Lung (tissue), 11 donors: ENCODE measurements at regions not wholly inside any gene's neighbourhood (a gene's known extent, or its start where the extent isn't known, plus 50 kb on each side); places are given as distances from the start of the nearest gene placed in this dataset.

Experiments used
- ATAC-seq: fragments of 200-7000 bp; cut with Tn5 transposase; one replicate; pipeline ENCODE4 v1.9.1; 2020; ENCODE audit warnings: moderate number of reproducible peaks; ENCODE audit not compliant: insufficient read depth, low FRiP score
- DNase-seq, 3 donors: peaks; one replicate each; pipeline ENCODE4 v3.0.0-alpha.2; 2013 to 2017
- H3K27ac ChIP-seq, 2 donors: one replicate each; pipeline ENCODE4 v1.5.1; 2013; ENCODE audit warnings: mild to moderate bottlenecking in 2 of 2, moderate library complexity in 2 of 2, control low read depth in 1 of 2, inconsistent platforms in 1 of 2, low read depth in 1 of 2, low read length in 1 of 2
- H3K27me3 ChIP-seq, 3 donors: one replicate each; pipeline ENCODE4 v1.5.1; 2013; ENCODE audit warnings: low read length in 2 of 3; ENCODE audit not compliant: control insufficient read depth in 3 of 3, insufficient read depth in 3 of 3
- H3K36me3 ChIP-seq, 4 donors: one replicate each; pipeline ENCODE4 v1.5.1; 2013; ENCODE audit warnings: low read length in 4 of 4, mild to moderate bottlenecking in 1 of 4, moderate library complexity in 1 of 4; ENCODE audit not compliant: control insufficient read depth in 4 of 4, insufficient read depth in 4 of 4
- H3K4me1 ChIP-seq, 5 donors: one replicate each; pipeline ENCODE4 v1.5.1; 2013; ENCODE audit warnings: low read length in 5 of 5, mild to moderate bottlenecking in 2 of 5, moderate library complexity in 1 of 5; ENCODE audit not compliant: control insufficient read depth in 5 of 5, insufficient read depth in 5 of 5
- H3K4me3 ChIP-seq: one replicate; pipeline ENCODE4 v1.5.1; 2013; ENCODE audit warnings: mild to moderate bottlenecking, control low read depth, moderate library complexity
- H3K9ac ChIP-seq, 2 donors: one replicate each; pipeline ENCODE4 v1.5.1; 2013; ENCODE audit warnings: low read length in 2 of 2, control low read depth in 1 of 2; ENCODE audit not compliant: insufficient read depth in 1 of 2
- H3K9me3 ChIP-seq, 4 donors: one replicate each; pipeline ENCODE4 v1.5.1; 2013; ENCODE audit warnings: low read length in 3 of 4, mild to moderate bottlenecking in 1 of 4, moderate library complexity in 1 of 4; ENCODE audit not compliant: control insufficient read depth in 4 of 4, insufficient read depth in 3 of 4
- WGBS, 2 donors: extraction: QIAGEN DNeasy Blood & Tissue Kit; methylation state at CpG; one replicate each; pipeline ENCODE4 v1.1.7; 2013; 5-methylcytosine and 5-hydroxymethylcytosine counted together
- TF ChIP-seq, protein P1 (sequence below): IDR thresholded peaks from 2 replicates; pipeline ENCODE4 v1.5.1; 2012; ENCODE audit warnings: mild to moderate bottlenecking; ENCODE audit errors: control extremely low read depth, extremely low read depth
- donor health status: control.
- donor health status: control.
- donor health status: Bipolar disorder and iron deficiency.
- donor health status: healthy.
- donor health status: DM: yes; HTN: yes; CAD: no.

DNA sequence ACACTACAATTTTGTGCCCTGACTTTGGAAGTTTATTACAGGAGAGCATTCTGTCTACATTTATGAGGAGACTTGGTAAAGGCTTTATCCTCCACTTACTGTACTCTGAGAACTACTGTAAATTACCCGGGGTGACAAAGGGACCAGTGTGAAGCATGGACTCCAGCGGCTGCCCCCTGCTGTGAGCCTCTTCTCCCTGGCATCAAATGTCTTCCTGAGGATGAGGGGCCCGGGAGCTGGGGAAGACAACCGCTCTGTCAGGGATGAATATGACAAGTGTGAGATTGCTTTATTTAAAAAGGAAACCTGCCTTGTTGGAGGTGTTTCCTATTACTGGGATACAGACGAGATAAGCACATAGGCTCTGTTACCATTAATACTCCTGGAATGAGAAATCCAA is 714.8 kb downstream of the CCSER2 start:
- TF ChIP-seq, protein P1, sequence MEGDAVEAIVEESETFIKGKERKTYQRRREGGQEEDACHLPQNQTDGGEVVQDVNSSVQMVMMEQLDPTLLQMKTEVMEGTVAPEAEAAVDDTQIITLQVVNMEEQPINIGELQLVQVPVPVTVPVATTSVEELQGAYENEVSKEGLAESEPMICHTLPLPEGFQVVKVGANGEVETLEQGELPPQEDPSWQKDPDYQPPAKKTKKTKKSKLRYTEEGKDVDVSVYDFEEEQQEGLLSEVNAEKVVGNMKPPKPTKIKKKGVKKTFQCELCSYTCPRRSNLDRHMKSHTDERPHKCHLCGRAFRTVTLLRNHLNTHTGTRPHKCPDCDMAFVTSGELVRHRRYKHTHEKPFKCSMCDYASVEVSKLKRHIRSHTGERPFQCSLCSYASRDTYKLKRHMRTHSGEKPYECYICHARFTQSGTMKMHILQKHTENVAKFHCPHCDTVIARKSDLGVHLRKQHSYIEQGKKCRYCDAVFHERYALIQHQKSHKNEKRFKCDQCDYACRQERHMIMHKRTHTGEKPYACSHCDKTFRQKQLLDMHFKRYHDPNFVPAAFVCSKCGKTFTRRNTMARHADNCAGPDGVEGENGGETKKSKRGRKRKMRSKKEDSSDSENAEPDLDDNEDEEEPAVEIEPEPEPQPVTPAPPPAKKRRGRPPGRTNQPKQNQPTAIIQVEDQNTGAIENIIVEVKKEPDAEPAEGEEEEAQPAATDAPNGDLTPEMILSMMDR, result no peak
- ATAC-seq, result no peak
- Histone ChIP-seq H3K27me3 (no peaks in the 10 kb centered on the region), H3K9ac (no peak overlapping the region), H3K36me3 (no peaks in the 10 kb centered on the region), H3K4me1 (no peaks in the 10 kb centered on the region), H3K9me3 (peaks cover 0 to 5% (median 2%) of the 10 kb centered on the region in 4 donors), H3K27ac (no peak overlapping the region), H3K4me3 (no peak overlapping the region)
- 66 to 72% methylated on average over 5 of the region's 5 CpGs for WGBS, 2 donors
- DNase-seq, result no peak

- H3K27me3 ChIP-seq, result no peaks in the 10 kb centered on the region
- peaks cover 0 to 5% (median 1%) of the 10 kb centered on the region in 4 donors for H3K9me3 ChIP-seq
- no peak for ATAC-seq
- no peak overlapping the region for H3K27ac ChIP-seq
- no peak overlapping the region for H3K9ac ChIP-seq
- H3K4me1 ChIP-seq, result no peaks in the 10 kb centered on the region
- TF ChIP-seq, protein P1, result no peak
- 23 to 53% methylated on average over 2 of the region's 2 CpGs for WGBS, 2 donors
- H3K4me3 ChIP-seq, result no peak overlapping the region
- H3K36me3 ChIP-seq, result no peaks in the 10 kb centered on the region
- no peak for DNase-seq
These were observed 716.7 kb downstream of the CCSER2 start for GRCh38 chr10:85045046-85045445.

- ATAC-seq (no peak), DNase-seq (no peak)
- no peak overlapping the region for H3K4me3 ChIP-seq
- H3K9me3 ChIP-seq, result peaks cover 0 to 5% (median under 1%) of the 10 kb centered on the region in 4 donors
- H3K36me3 ChIP-seq, result no peaks in the 10 kb centered on the region
- H3K27ac ChIP-seq, result no peak overlapping the region
- 62 to 69% methylated on average over 5 of the region's 5 CpGs for WGBS, 2 donors
- no peaks in the 10 kb centered on the region for H3K4me1 ChIP-seq
- no peaks in the 10 kb centered on the region for H3K27me3 ChIP-seq
- TF ChIP-seq, protein P1, result no peak
- no peak overlapping the region for H3K9ac ChIP-seq
These were observed 718.9 kb downstream of the CCSER2 start for GRCh38 chr10:85047170-85047834.

GRCh38 chr10:85047979-85048378 is 719.6 kb downstream of the CCSER2 start:
- 91 to 93% methylated on average over 1 of the region's 1 CpG for WGBS, 2 donors
- TF ChIP-seq, protein P1, result no peak
- no peak for ATAC-seq
- Histone ChIP-seq H3K27me3 (no peaks in the 10 kb centered on the region), H3K36me3 (no peaks in the 10 kb centered on the region), H3K4me1 (no peaks in the 10 kb centered on the region), H3K9ac (no peak overlapping the region), H3K4me3 (no peak overlapping the region), H3K9me3 (peaks cover 0 to 5% (median under 1%) of the 10 kb centered on the region in 4 donors), H3K27ac (no peak overlapping the region)
- no peak for DNase-seq
